BJ (cell line): ENCODE measurements at regions not wholly inside any gene's neighbourhood (a gene's known extent, or its start where the extent isn't known, plus 50 kb on each side); places are given as distances from the start of the nearest gene placed in this dataset.
"Not testable (repeated sequence)": the region's sequence is repeated elsewhere in the genome, so short reads cannot be mapped to it uniquely, and the experiment has no call there.

Source experiments
- CTCF ChIA-PET: fragments of 350-600 bp; formaldehyde crosslinking; extraction: SDS; loops from one replicate; lab custom pipeline; 2021; ENCODE audit warnings: antibody characterized with exemption, inconsistent platforms; lab: Yijun Ruan, JAX
- POLR2A ChIA-PET: fragments of 300-600 bp; sonication (Branson Sonifier 250); formaldehyde crosslinking; extraction: SDS; loops from one replicate; lab custom pipeline; 2021; ENCODE audit warnings: antibody characterized with exemption; lab: Charles Lee
- DNase-seq: peaks from one replicate; pipeline ENCODE4 v3.0.0-alpha.2; 2011; ENCODE audit warnings: low read depth
- H3K27me3 ChIP-seq: 2 replicates; pipeline ENCODE4 v1.6.0; 2011; ENCODE audit warnings: low read length; ENCODE audit not compliant: control insufficient read depth, insufficient read depth
- H3K36me3 ChIP-seq: 2 replicates; pipeline ENCODE4 v1.5.1; 2011; ENCODE audit warnings: low read length; ENCODE audit not compliant: control insufficient read depth, insufficient read depth
- H3K4me3 ChIP-seq: 2 replicates; pipeline ENCODE4 v1.5.1; 2011; ENCODE audit warnings: low read depth, mild to moderate bottlenecking, control low read depth, low read length
- CTCF ChIP-seq: IDR thresholded peaks from 2 replicates; pipeline ENCODE4 v1.5.1; 2011; ENCODE audit warnings: low read depth, mild to moderate bottlenecking, control low read depth, inconsistent platforms, low read length, moderate library complexity; ENCODE audit not compliant: insufficient read depth

- DNase-seq, result no peak
- ChIA-PET CTCF (no interaction called here), POLR2A (no interaction called here)
- TF ChIP-seq CTCF, result no peak
- Histone ChIP-seq H3K36me3 (no peaks in the 10 kb centered on the region), H3K4me3 (no peak overlapping the region), H3K27me3 (no peaks in the 10 kb centered on the region)
These were observed 825.6 kb downstream of the STPG2 start for GRCh38 chr4:97317671-97318070.

- H3K27me3 ChIP-seq, H3K4me3 ChIP-seq, CTCF ChIA-PET, POLR2A ChIA-PET, DNase-seq, H3K36me3 ChIP-seq: not testable (repeated sequence)
These were observed 817.5 kb downstream of the STPG2 start for GRCh38 chr4:97325751-97326150.

- TF ChIP-seq CTCF, result no peak
- DNase-seq, result no peak
- H3K27me3 ChIP-seq, result no peaks in the 10 kb centered on the region
- no peak overlapping the region for H3K4me3 ChIP-seq
- ChIA-PET POLR2A (no interaction called here), CTCF (no interaction called here)
- no peaks in the 10 kb centered on the region for H3K36me3 ChIP-seq
These were observed 812.4 kb downstream of the STPG2 start for GRCh38 chr4:97330917-97331316.

GRCh38 chr4:97334348-97334747 is 808.9 kb downstream of the STPG2 start:
- TF ChIP-seq CTCF, result no peak
- ChIA-PET CTCF (no interaction called here), POLR2A (no interaction called here)
- H3K4me3 ChIP-seq, result no peak overlapping the region
- DNase-seq, result no peak
- H3K27me3 ChIP-seq, result no peaks in the 10 kb centered on the region
- no peaks in the 10 kb centered on the region for H3K36me3 ChIP-seq

- ChIA-PET POLR2A (no interaction called here), CTCF (interaction anchor here (0.6 kb wide), 1 partner anchor 10 kb away, joined by 4 read pairs; no protein-coding TSS in a partner anchor)
- no peaks in the 10 kb centered on the region for H3K36me3 ChIP-seq
- no peak for TF ChIP-seq CTCF
- no peak overlapping the region for H3K4me3 ChIP-seq
- no peak for DNase-seq
- no peaks in the 10 kb centered on the region for H3K27me3 ChIP-seq
These were observed 793.6 kb downstream of the STPG2 start for GRCh38 chr4:97349468-97350186.

- ChIA-PET POLR2A (no interaction called here), CTCF (no interaction called here)
- H3K27me3 ChIP-seq, result no peaks in the 10 kb centered on the region
- H3K4me3 ChIP-seq, result no peak overlapping the region
- no peak for TF ChIP-seq CTCF
- no peaks in the 10 kb centered on the region for H3K36me3 ChIP-seq
- no peak for DNase-seq
These were observed 789.4 kb downstream of the STPG2 start for GRCh38 chr4:97353876-97354275.
